Stimulated activated CD4-positive, alpha-beta T cell treated with anti-CD3 and anti-CD28 coated beads, Interleukin-12 subunit alpha, Interleukin-12 subunit beta, amount 100 ng/mL, for 48 hours (primary cell): ENCODE measurements at regions not wholly inside any gene's neighbourhood (a gene's known extent, or its start where the extent isn't known, plus 50 kb on each side); places are given as distances from the start of the nearest gene placed in this dataset.
"Not testable (repeated sequence)": the region's sequence is repeated elsewhere in the genome, so short reads cannot be mapped to it uniquely, and the experiment has no call there.

Source experiments
- DNase-seq, 3 donors: peaks; one replicate each; pipeline ENCODE4 v3.0.0-alpha.2; 2020; ENCODE audit warnings: low read depth in 2 of 3, low spot score in 1 of 3

- DNase-seq, result no peak
Observed at GRCh38 chr5:74534397-74535129, 106.0 kb downstream of the ENC1 start.

- no peak for DNase-seq
Observed at GRCh38 chr5:74530326-74531050, 110.0 kb downstream of the ENC1 start.

GRCh38 chr5:74529101-74529500, 111.4 kb downstream of the ENC1 start:
- DNase-seq, result no peak

- no peak for DNase-seq
Observed at GRCh38 chr5:74526111-74526510, 114.4 kb downstream of the ENC1 start.

GRCh38 chr5:74524767-74525166, 115.8 kb downstream of the ENC1 start:
- DNase-seq, result not testable (repeated sequence)

GRCh38 chr5:74523698-74524097, 116.8 kb downstream of the ENC1 start:
- not testable (repeated sequence) for DNase-seq

- DNase-seq, result not testable (repeated sequence)
Observed at GRCh38 chr5:74522838-74523237, 117.7 kb downstream of the ENC1 start.

- DNase-seq, result no peak
Observed at GRCh38 chr5:74521401-74521800, 119.1 kb downstream of the ENC1 start.

GRCh38 chr5:74519679-74520078, 120.8 kb downstream of the ENC1 start:
- no peak for DNase-seq

GRCh38 chr5:74519161-74519571, 121.4 kb downstream of the ENC1 start:
- no peak for DNase-seq

GRCh38 chr5:74517700-74518099, 122.8 kb downstream of the ENC1 start:
- DNase-seq, result no peak

GRCh38 chr5:74516211-74516636, 124.3 kb downstream of the ENC1 start:
- no peak for DNase-seq

GRCh38 chr5:74514888-74515551, 125.5 kb downstream of the ENC1 start:
- no peak for DNase-seq

GRCh38 chr5:74511770-74512169, 128.8 kb downstream of the ENC1 start:
- DNase-seq, result not testable (repeated sequence)

- no peak for DNase-seq
Observed at GRCh38 chr5:74510476-74511075, 130.0 kb downstream of the ENC1 start.

GRCh38 chr5:74507370-74508005, 133.0 kb downstream of the ENC1 start:
- no peak for DNase-seq

GRCh38 chr5:74506119-74506518, 134.4 kb downstream of the ENC1 start:
- DNase-seq, result no peak

- no peak for DNase-seq
Observed at GRCh38 chr5:74504463-74504862, 136.1 kb downstream of the ENC1 start.

- DNase-seq, result no peak
Observed at GRCh38 chr5:74502479-74502950, 138.0 kb downstream of the ENC1 start.

- no peak for DNase-seq
Observed at GRCh38 chr5:74501674-74502478, 138.7 kb downstream of the ENC1 start.
